ENCODE measurements at regions not wholly inside any gene's neighbourhood (a gene's known extent, or its start where the extent isn't known, plus 50 kb on each side); places are given as distances from the start of the nearest gene placed in this dataset.

DNA sequence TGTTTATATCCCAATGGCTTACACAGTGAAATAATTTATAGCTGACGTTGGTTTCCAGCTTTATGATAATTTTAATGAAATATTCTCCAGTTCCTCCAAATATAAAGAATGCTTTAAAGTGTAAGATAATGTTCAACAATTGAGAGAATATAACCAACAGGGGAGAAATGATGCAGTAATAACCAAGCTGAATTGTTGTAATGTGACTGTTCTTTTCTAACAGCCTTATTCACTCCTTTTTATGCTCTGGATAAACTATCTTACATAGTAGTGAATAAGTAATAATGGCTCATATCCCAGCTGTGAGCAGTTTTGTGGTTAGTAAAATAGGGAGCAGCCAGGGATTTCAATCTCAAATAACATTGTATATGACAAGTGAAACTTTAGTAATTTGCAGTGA lies 2348.7 kb upstream of the ACO1 start:
- Histone ChIP-seq H3K79me2 (ENCODE audit: control insufficient read depth, insufficient read depth, low read length) (no peaks in the 10 kb centered on the region), H3K4me1 (replicated peaks in 1 of 2; ENCODE audit: control insufficient read depth in 2 of 2, insufficient read depth in 2 of 2, low read length in 2 of 2) (no peaks in the 10 kb centered on the region), H3K36me3 (ENCODE audit: control insufficient read depth, insufficient read depth, low read length) (no peaks in the 10 kb centered on the region), H3K27ac (ENCODE audit: extremely low read depth, low read depth, low read length) (no peak overlapping the region), H3K4me3 (no peak overlapping the region), H2AFZ (ENCODE audit: low read depth, low read length) (no peak overlapping the region), H4K20me1 (replicated peaks; ENCODE audit: control insufficient read depth, insufficient read depth, low read length) (no peaks in the 10 kb centered on the region), H3K9me3 (replicated peaks; ENCODE audit: control insufficient read depth, insufficient read depth, low read depth, low read length) (no peaks in the 10 kb centered on the region), H3K9me1 (ENCODE audit: control insufficient read depth, insufficient read depth, low read length) (no peaks in the 10 kb centered on the region), H3K9ac (ENCODE audit: insufficient read depth in 1 of 2, low read depth in 2 of 2, low read length in 2 of 2) (no peak overlapping the region), H3K4me2 (ENCODE audit: insufficient read depth, low read length) (no peak overlapping the region), H3K27me3 (ENCODE audit: control insufficient read depth in 2 of 2, insufficient read depth in 2 of 2, low read length in 2 of 2) (no peaks in the 10 kb centered on the region)
- CTCF ChIA-PET (ENCODE audit: low intra/inter-chr PET ratio) = no interaction called here
- no peak for FAIRE-seq
- POLR2A ChIA-PET = no interaction called here
- in situ Hi-C loops (cut with MboI) = no loop called here
- no TSS peak for BruUV-seq (replicated peaks)
- intact Hi-C loops (cut with micrococcal nuclease) = no loop called here
- no peak for DNase-seq (ENCODE audit: extremely low read depth in 1 of 4, low spot score in 3 of 4)
- WGBS (ENCODE audit: insufficient coverage, low coverage, missing lambda C conversion rate) = no CpG with 5 or more reads among the region's 1 CpG
- no peak for ATAC-seq
- TF ChIP-seq, protein P1, sequence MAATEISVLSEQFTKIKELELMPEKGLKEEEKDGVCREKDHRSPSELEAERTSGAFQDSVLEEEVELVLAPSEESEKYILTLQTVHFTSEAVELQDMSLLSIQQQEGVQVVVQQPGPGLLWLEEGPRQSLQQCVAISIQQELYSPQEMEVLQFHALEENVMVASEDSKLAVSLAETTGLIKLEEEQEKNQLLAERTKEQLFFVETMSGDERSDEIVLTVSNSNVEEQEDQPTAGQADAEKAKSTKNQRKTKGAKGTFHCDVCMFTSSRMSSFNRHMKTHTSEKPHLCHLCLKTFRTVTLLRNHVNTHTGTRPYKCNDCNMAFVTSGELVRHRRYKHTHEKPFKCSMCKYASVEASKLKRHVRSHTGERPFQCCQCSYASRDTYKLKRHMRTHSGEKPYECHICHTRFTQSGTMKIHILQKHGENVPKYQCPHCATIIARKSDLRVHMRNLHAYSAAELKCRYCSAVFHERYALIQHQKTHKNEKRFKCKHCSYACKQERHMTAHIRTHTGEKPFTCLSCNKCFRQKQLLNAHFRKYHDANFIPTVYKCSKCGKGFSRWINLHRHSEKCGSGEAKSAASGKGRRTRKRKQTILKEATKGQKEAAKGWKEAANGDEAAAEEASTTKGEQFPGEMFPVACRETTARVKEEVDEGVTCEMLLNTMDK (IDR thresholded peaks at IDR 0.05; ENCODE audit: borderline replicate concordance, insufficient read depth, low read depth, low read length, poor library complexity, severe bottlenecking) = no peak
- TF ChIP-seq, protein P2, sequence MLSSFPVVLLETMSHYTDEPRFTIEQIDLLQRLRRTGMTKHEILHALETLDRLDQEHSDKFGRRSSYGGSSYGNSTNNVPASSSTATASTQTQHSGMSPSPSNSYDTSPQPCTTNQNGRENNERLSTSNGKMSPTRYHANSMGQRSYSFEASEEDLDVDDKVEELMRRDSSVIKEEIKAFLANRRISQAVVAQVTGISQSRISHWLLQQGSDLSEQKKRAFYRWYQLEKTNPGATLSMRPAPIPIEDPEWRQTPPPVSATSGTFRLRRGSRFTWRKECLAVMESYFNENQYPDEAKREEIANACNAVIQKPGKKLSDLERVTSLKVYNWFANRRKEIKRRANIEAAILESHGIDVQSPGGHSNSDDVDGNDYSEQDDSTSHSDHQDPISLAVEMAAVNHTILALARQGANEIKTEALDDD (IDR thresholded peaks at IDR 0.05) = no peak
- TF ChIP-seq POLR2H (tag; IDR thresholded peaks at IDR 0.05; ENCODE audit: low read depth) (no peak), GTF2E2 (tag; IDR thresholded peaks at IDR 0.05) (no peak), SMARCE1 (IDR thresholded peaks at IDR 0.05) (no peak), IRF2 (CRISPR knock-in tag; IDR thresholded peaks at IDR 0.05) (no peak), TGIF2 (CRISPR knock-in tag; IDR thresholded peaks at IDR 0.05) (no peak), ILF3 (IDR thresholded peaks at IDR 0.05; ENCODE audit: borderline replicate concordance) (no peak)
- TF ChIP-seq, protein P3, sequence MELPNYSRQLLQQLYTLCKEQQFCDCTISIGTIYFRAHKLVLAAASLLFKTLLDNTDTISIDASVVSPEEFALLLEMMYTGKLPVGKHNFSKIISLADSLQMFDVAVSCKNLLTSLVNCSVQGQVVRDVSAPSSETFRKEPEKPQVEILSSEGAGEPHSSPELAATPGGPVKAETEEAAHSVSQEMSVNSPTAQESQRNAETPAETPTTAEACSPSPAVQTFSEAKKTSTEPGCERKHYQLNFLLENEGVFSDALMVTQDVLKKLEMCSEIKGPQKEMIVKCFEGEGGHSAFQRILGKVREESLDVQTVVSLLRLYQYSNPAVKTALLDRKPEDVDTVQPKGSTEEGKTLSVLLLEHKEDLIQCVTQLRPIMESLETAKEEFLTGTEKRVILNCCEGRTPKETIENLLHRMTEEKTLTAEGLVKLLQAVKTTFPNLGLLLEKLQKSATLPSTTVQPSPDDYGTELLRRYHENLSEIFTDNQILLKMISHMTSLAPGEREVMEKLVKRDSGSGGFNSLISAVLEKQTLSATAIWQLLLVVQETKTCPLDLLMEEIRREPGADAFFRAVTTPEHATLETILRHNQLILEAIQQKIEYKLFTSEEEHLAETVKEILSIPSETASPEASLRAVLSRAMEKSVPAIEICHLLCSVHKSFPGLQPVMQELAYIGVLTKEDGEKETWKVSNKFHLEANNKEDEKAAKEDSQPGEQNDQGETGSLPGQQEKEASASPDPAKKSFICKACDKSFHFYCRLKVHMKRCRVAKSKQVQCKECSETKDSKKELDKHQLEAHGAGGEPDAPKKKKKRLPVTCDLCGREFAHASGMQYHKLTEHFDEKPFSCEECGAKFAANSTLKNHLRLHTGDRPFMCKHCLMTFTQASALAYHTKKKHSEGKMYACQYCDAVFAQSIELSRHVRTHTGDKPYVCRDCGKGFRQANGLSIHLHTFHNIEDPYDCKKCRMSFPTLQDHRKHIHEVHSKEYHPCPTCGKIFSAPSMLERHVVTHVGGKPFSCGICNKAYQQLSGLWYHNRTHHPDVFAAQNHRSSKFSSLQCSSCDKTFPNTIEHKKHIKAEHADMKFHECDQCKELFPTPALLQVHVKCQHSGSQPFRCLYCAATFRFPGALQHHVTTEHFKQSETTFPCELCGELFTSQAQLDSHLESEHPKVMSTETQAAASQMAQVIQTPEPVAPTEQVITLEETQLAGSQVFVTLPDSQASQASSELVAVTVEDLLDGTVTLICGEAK (IDR thresholded peaks at IDR 0.05) = no peak
- TF ChIP-seq, protein P3 (CRISPR knock-in tag; IDR thresholded peaks at IDR 0.05) = no peak
- TF ChIP-seq, protein P4, sequence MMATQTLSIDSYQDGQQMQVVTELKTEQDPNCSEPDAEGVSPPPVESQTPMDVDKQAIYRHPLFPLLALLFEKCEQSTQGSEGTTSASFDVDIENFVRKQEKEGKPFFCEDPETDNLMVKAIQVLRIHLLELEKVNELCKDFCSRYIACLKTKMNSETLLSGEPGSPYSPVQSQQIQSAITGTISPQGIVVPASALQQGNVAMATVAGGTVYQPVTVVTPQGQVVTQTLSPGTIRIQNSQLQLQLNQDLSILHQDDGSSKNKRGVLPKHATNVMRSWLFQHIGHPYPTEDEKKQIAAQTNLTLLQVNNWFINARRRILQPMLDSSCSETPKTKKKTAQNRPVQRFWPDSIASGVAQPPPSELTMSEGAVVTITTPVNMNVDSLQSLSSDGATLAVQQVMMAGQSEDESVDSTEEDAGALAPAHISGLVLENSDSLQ (IDR thresholded peaks at IDR 0.05) = no peak

All from K562 (cell line).